ENCODE measurements at regions not wholly inside any gene's neighbourhood (a gene's known extent, or its start where the extent isn't known, plus 50 kb on each side); places are given as distances from the start of the nearest gene placed in this dataset.
"Not testable (repeated sequence)": the region's sequence is repeated elsewhere in the genome, so short reads cannot be mapped to it uniquely, and the experiment has no call there.

DNA sequence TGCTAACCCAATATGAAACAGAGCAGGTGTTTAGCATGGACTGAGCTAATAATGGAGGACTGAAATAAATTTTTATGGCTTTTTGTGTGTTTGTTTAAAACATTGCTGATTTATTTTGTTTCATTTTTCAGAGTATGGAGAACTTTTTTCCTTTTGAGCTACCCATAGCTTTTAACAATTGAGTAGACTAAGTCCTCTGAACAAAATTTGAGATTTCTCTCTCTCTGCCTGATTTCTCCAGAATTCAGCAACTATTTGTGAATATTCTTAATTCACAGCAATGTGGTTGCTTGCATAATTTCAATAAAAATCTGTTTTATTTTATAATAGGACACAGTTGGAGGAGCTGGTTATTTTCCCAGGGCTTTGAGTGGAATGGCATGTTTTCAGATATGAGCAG is 103.7 kb downstream of the TPBG start:
- Histone ChIP-seq H3K27me3 (ENCODE audit: insufficient read depth, low read length) (no peaks in the 10 kb centered on the region), H3K9ac (ENCODE audit: low read length) (no peak overlapping the region), H3K79me2 (ENCODE audit: insufficient read depth, low read length) (no peaks in the 10 kb centered on the region), H4K20me1 (ENCODE audit: insufficient read depth) (no peaks in the 10 kb centered on the region), H3K9me3 (ENCODE audit: control insufficient read depth in 1 of 2, insufficient read depth in 1 of 2, low read depth in 1 of 2, low read length in 2 of 2) (no peaks in the 10 kb centered on the region), H3K27ac (ENCODE audit: low read depth, low read length) (no peak overlapping the region), H3K4me2 (ENCODE audit: low read length) (no peak overlapping the region), H3K4me3 (replicated peaks in 1 of 2; ENCODE audit: low read depth in 1 of 2, low read length in 2 of 2) (no peak overlapping the region), H3K36me3 (ENCODE audit: control insufficient read depth in 1 of 2, insufficient read depth in 2 of 2, low read length in 2 of 2) (no peaks in the 10 kb centered on the region), H2AFZ (ENCODE audit: low read depth, low read length, poor library complexity, severe bottlenecking) (no peak overlapping the region), H3K9me2 (ENCODE audit: insufficient read depth) (no peaks in the 10 kb centered on the region), H3K4me1 (ENCODE audit: control insufficient read depth in 1 of 2, insufficient read depth in 2 of 2, low read length in 2 of 2) (no peaks in the 10 kb centered on the region)
- no TSS peak for BruUV-seq (replicated peaks)
- ChIA-PET RAD21 (ENCODE audit: low non-redundant PET in 1 of 2, low total read pairs in 2 of 2, uncharacterized antibody in 2 of 2, unreplicated experiment in 2 of 2) (no interaction called here), CTCF (no interaction called here), POLR2A (interaction anchor here (0.6 kb wide), 1 partner anchor 45 kb away, joined by 3 read pairs; no protein-coding TSS in a partner anchor)
- no peak for ATAC-seq
- DNase-seq (ENCODE audit: low read depth, low spot score), result no peak
- intact Hi-C loops (cut with micrococcal nuclease), result no loop called here
- TF ChIP-seq, protein P1, sequence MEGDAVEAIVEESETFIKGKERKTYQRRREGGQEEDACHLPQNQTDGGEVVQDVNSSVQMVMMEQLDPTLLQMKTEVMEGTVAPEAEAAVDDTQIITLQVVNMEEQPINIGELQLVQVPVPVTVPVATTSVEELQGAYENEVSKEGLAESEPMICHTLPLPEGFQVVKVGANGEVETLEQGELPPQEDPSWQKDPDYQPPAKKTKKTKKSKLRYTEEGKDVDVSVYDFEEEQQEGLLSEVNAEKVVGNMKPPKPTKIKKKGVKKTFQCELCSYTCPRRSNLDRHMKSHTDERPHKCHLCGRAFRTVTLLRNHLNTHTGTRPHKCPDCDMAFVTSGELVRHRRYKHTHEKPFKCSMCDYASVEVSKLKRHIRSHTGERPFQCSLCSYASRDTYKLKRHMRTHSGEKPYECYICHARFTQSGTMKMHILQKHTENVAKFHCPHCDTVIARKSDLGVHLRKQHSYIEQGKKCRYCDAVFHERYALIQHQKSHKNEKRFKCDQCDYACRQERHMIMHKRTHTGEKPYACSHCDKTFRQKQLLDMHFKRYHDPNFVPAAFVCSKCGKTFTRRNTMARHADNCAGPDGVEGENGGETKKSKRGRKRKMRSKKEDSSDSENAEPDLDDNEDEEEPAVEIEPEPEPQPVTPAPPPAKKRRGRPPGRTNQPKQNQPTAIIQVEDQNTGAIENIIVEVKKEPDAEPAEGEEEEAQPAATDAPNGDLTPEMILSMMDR (IDR thresholded peaks at IDR 0.05 in 2 of 3, conservative IDR thresholded peaks at IDR 0.05 in 1 of 3; ENCODE audit: borderline replicate concordance in 1 of 3, insufficient read depth in 1 of 3, low read depth in 2 of 3, low read length in 2 of 3), result no peak
- TF ChIP-seq, protein P2, sequence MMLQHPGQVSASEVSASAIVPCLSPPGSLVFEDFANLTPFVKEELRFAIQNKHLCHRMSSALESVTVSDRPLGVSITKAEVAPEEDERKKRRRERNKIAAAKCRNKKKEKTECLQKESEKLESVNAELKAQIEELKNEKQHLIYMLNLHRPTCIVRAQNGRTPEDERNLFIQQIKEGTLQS (IDR thresholded peaks at IDR 0.05), result no peak
- TF ChIP-seq, protein P3, sequence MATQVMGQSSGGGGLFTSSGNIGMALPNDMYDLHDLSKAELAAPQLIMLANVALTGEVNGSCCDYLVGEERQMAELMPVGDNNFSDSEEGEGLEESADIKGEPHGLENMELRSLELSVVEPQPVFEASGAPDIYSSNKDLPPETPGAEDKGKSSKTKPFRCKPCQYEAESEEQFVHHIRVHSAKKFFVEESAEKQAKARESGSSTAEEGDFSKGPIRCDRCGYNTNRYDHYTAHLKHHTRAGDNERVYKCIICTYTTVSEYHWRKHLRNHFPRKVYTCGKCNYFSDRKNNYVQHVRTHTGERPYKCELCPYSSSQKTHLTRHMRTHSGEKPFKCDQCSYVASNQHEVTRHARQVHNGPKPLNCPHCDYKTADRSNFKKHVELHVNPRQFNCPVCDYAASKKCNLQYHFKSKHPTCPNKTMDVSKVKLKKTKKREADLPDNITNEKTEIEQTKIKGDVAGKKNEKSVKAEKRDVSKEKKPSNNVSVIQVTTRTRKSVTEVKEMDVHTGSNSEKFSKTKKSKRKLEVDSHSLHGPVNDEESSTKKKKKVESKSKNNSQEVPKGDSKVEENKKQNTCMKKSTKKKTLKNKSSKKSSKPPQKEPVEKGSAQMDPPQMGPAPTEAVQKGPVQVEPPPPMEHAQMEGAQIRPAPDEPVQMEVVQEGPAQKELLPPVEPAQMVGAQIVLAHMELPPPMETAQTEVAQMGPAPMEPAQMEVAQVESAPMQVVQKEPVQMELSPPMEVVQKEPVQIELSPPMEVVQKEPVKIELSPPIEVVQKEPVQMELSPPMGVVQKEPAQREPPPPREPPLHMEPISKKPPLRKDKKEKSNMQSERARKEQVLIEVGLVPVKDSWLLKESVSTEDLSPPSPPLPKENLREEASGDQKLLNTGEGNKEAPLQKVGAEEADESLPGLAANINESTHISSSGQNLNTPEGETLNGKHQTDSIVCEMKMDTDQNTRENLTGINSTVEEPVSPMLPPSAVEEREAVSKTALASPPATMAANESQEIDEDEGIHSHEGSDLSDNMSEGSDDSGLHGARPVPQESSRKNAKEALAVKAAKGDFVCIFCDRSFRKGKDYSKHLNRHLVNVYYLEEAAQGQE (IDR thresholded peaks at IDR 0.05; ENCODE audit: low read depth), result no peak
- TF ChIP-seq TCF7L2 (IDR thresholded peaks at IDR 0.05; ENCODE audit: borderline replicate concordance, extremely low read depth, insufficient read depth, insufficient read length) (no peak), EZH2phosphoT487 (IDR thresholded peaks at IDR 0.05; ENCODE audit: borderline replicate concordance) (no peak), SIN3A (IDR thresholded peaks at IDR 0.05; ENCODE audit: low read depth) (no peak), CEBPB (IDR thresholded peaks at IDR 0.05; ENCODE audit: low read depth) (no peak), FOSL1 (IDR thresholded peaks at IDR 0.05; ENCODE audit: low read depth) (no peak)

DNA sequence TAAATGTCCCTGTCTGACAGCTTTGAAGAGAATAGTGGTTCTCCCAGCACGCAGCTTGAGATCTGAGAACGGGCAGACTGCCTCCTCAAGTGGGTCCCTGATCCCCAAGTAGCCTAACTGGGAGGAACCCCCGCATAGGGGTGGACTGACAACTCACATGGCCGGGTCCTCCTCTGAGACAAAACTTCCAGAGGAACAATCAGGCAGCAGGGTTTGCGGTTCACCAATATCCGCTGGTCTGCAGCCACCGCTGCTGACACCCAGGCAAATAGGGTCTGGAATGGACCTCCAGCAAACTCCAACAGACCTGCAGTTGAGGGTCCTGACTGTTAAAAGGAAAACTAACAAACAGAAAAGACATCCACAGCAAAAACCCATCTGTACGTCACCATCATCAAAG is 106.5 kb downstream of the TPBG start:
- H3K4me2 ChIP-seq (ENCODE audit: low read length); H3K27me3 ChIP-seq (ENCODE audit: insufficient read depth, low read length); H4K20me1 ChIP-seq (ENCODE audit: insufficient read depth); RAD21 ChIA-PET (ENCODE audit: low non-redundant PET in 1 of 2, low total read pairs in 2 of 2, uncharacterized antibody in 2 of 2, unreplicated experiment in 2 of 2); H3K27ac ChIP-seq (ENCODE audit: low read depth, low read length); H3K4me1 ChIP-seq (ENCODE audit: control insufficient read depth in 1 of 2, insufficient read depth in 2 of 2, low read length in 2 of 2); H3K9me3 ChIP-seq (ENCODE audit: control insufficient read depth in 1 of 2, insufficient read depth in 1 of 2, low read depth in 1 of 2, low read length in 2 of 2); H3K9me2 ChIP-seq (ENCODE audit: insufficient read depth); H3K79me2 ChIP-seq (ENCODE audit: insufficient read depth, low read length); H3K36me3 ChIP-seq (ENCODE audit: control insufficient read depth in 1 of 2, insufficient read depth in 2 of 2, low read length in 2 of 2); CTCF ChIA-PET; H3K4me3 ChIP-seq (replicated peaks in 1 of 2; ENCODE audit: low read depth in 1 of 2, low read length in 2 of 2); BruUV-seq (replicated peaks); H2AFZ ChIP-seq (ENCODE audit: low read depth, low read length, poor library complexity, severe bottlenecking); DNase-seq (ENCODE audit: low read depth, low spot score); intact Hi-C loops (cut with micrococcal nuclease); H3K9ac ChIP-seq (ENCODE audit: low read length); POLR2A ChIA-PET; ATAC-seq: not testable (repeated sequence)

DNA sequence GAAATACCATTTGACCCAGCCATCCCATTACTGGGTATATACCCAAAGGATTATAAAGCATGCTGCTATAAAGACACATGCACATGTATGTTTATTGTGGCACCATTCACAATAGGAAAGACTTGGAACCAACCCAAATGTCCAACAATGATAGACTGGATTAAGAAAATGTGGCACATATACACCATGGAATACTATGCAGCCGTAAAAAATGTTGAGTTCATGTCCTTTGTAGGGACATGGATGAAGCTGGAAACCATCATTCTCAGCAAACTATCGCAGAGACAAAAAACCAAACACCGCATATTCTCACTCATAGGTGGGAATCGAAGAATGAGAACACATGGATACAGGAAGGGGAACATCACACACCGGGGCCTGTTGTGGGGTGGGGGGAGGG is 111.5 kb downstream of the TPBG start:
- H3K9me2 ChIP-seq (ENCODE audit: insufficient read depth); H3K4me2 ChIP-seq (ENCODE audit: low read length); H3K9me3 ChIP-seq (ENCODE audit: control insufficient read depth in 1 of 2, insufficient read depth in 1 of 2, low read depth in 1 of 2, low read length in 2 of 2); H3K27ac ChIP-seq (ENCODE audit: low read depth, low read length); H3K36me3 ChIP-seq (ENCODE audit: control insufficient read depth in 1 of 2, insufficient read depth in 2 of 2, low read length in 2 of 2); H3K79me2 ChIP-seq (ENCODE audit: insufficient read depth, low read length); H2AFZ ChIP-seq (ENCODE audit: low read depth, low read length, poor library complexity, severe bottlenecking); H3K27me3 ChIP-seq (ENCODE audit: insufficient read depth, low read length); POLR2A ChIA-PET; H3K9ac ChIP-seq (ENCODE audit: low read length); BruUV-seq (replicated peaks); intact Hi-C loops (cut with micrococcal nuclease); RAD21 ChIA-PET (ENCODE audit: low non-redundant PET in 1 of 2, low total read pairs in 2 of 2, uncharacterized antibody in 2 of 2, unreplicated experiment in 2 of 2); H3K4me1 ChIP-seq (ENCODE audit: control insufficient read depth in 1 of 2, insufficient read depth in 2 of 2, low read length in 2 of 2); H4K20me1 ChIP-seq (ENCODE audit: insufficient read depth); CTCF ChIA-PET; DNase-seq (ENCODE audit: low read depth, low spot score); H3K4me3 ChIP-seq (replicated peaks in 1 of 2; ENCODE audit: low read depth in 1 of 2, low read length in 2 of 2); ATAC-seq: not testable (repeated sequence)
